ENCODE measurements at regions not wholly inside any gene's neighbourhood (a gene's known extent, or its start where the extent isn't known, plus 50 kb on each side); places are given as distances from the start of the nearest gene placed in this dataset.

GRCh38 chr12:28023156-28023887 lies 50.8 kb upstream of the PTHLH start:
- Histone ChIP-seq H4K20me1 (ENCODE audit: insufficient read depth, low read length, poor library complexity, severe bottlenecking) (no peaks in the 10 kb centered on the region), H3K4me3 (ENCODE audit: low read length, poor library complexity, severe bottlenecking) (no peak overlapping the region), H3K36me3 (ENCODE audit: insufficient read depth, low read length) (no peaks in the 10 kb centered on the region), H3K4me2 (ENCODE audit: low read depth, low read length, poor library complexity, severe bottlenecking) (no peak overlapping the region), H3K9ac (ENCODE audit: low read depth, low read length, poor library complexity, severe bottlenecking) (no peak overlapping the region), H3K9me2 (replicated peaks; ENCODE audit: low read depth, low read length) (no peaks in the 10 kb centered on the region), H3K27me3 (ENCODE audit: insufficient read depth, low read length, poor library complexity, severe bottlenecking) (no peaks in the 10 kb centered on the region), H3K9me3 (ENCODE audit: insufficient read depth, low read depth, low read length) (no peaks in the 10 kb centered on the region), H3K4me1 (ENCODE audit: insufficient read depth, low read length, poor library complexity, severe bottlenecking) (peaks cover 25% of the 10 kb centered on the region), H3K79me2 (ENCODE audit: insufficient read depth, low read length) (no peaks in the 10 kb centered on the region), H2AFZ (ENCODE audit: low read length) (no peak overlapping the region), H3F3A (ENCODE audit: low read depth) (no peaks in the 10 kb centered on the region)
- TF ChIP-seq EZH2phosphoT487 (IDR thresholded peaks at IDR 0.05; ENCODE audit: borderline replicate concordance): no peak
- no peak for TF ChIP-seq CTCF (conservative IDR thresholded peaks at IDR 0.05; ENCODE audit: low read length)

GRCh38 chr12:28024231-28024995 lies 51.9 kb upstream of the PTHLH start:
- H2AFZ ChIP-seq (ENCODE audit: low read length): no peak overlapping the region
- peaks cover 27% of the 10 kb centered on the region for H3K4me1 ChIP-seq (ENCODE audit: insufficient read depth, low read length, poor library complexity, severe bottlenecking)
- H3F3A ChIP-seq (ENCODE audit: low read depth): no peaks in the 10 kb centered on the region
- H3K79me2 ChIP-seq (ENCODE audit: insufficient read depth, low read length): no peaks in the 10 kb centered on the region
- no peak overlapping the region for H3K4me3 ChIP-seq (ENCODE audit: low read length, poor library complexity, severe bottlenecking)
- no peaks in the 10 kb centered on the region for H3K9me3 ChIP-seq (ENCODE audit: insufficient read depth, low read depth, low read length)
- no peaks in the 10 kb centered on the region for H4K20me1 ChIP-seq (ENCODE audit: insufficient read depth, low read length, poor library complexity, severe bottlenecking)
- H3K9ac ChIP-seq (ENCODE audit: low read depth, low read length, poor library complexity, severe bottlenecking): no peak overlapping the region
- H3K36me3 ChIP-seq (ENCODE audit: insufficient read depth, low read length): no peaks in the 10 kb centered on the region
- H3K9me2 ChIP-seq (replicated peaks; ENCODE audit: low read depth, low read length): no peaks in the 10 kb centered on the region
- H3K4me2 ChIP-seq (ENCODE audit: low read depth, low read length, poor library complexity, severe bottlenecking): no peak overlapping the region
- H3K27me3 ChIP-seq (ENCODE audit: insufficient read depth, low read length, poor library complexity, severe bottlenecking): no peaks in the 10 kb centered on the region
- TF ChIP-seq EZH2phosphoT487 (IDR thresholded peaks at IDR 0.05; ENCODE audit: borderline replicate concordance): no peak
- TF ChIP-seq CTCF (conservative IDR thresholded peaks at IDR 0.05; ENCODE audit: low read length): no peak

GRCh38 chr12:28025821-28026505 lies 53.4 kb upstream of the PTHLH start:
- Histone ChIP-seq H4K20me1 (ENCODE audit: insufficient read depth, low read length, poor library complexity, severe bottlenecking) (no peaks in the 10 kb centered on the region), H3F3A (ENCODE audit: low read depth) (no peaks in the 10 kb centered on the region), H3K27me3 (ENCODE audit: insufficient read depth, low read length, poor library complexity, severe bottlenecking) (no peaks in the 10 kb centered on the region), H3K9me3 (ENCODE audit: insufficient read depth, low read depth, low read length) (no peaks in the 10 kb centered on the region), H3K4me3 (ENCODE audit: low read length, poor library complexity, severe bottlenecking) (no peak overlapping the region), H3K79me2 (ENCODE audit: insufficient read depth, low read length) (no peaks in the 10 kb centered on the region), H3K9me2 (replicated peaks; ENCODE audit: low read depth, low read length) (no peaks in the 10 kb centered on the region), H3K36me3 (ENCODE audit: insufficient read depth, low read length) (no peaks in the 10 kb centered on the region), H2AFZ (ENCODE audit: low read length) (no peak overlapping the region), H3K9ac (ENCODE audit: low read depth, low read length, poor library complexity, severe bottlenecking) (no peak overlapping the region), H3K4me1 (ENCODE audit: insufficient read depth, low read length, poor library complexity, severe bottlenecking) (peaks cover 27% of the 10 kb centered on the region), H3K4me2 (ENCODE audit: low read depth, low read length, poor library complexity, severe bottlenecking) (peak overlapping the region; percentile 36)
- no peak for TF ChIP-seq EZH2phosphoT487 (IDR thresholded peaks at IDR 0.05; ENCODE audit: borderline replicate concordance)
- TF ChIP-seq CTCF (conservative IDR thresholded peaks at IDR 0.05; ENCODE audit: low read length): no peak
